Smooth muscle cell (in vitro differentiated cells): ENCODE measurements at regions not wholly inside any gene's neighbourhood (a gene's known extent, or its start where the extent isn't known, plus 50 kb on each side); places are given as distances from the start of the nearest gene placed in this dataset.

ENCODE experiments used
- DNase-seq: peaks from one replicate; lab custom pipeline; 2025; ENCODE audit not compliant: unreplicated experiment; lab: John Stamatoyannopoulos, UW
- H2AFZ ChIP-seq: fragments of 200-600 bp; sonication (generic); 2 replicates; pipeline ENCODE4 v1.6.0; 2016; ENCODE audit warnings: antibody characterized with exemption, low read depth, mild to moderate bottlenecking
- H3F3A ChIP-seq: fragments of 200-600 bp; sonication (generic); 2 replicates; pipeline ENCODE4 v1.6.0; 2017; ENCODE audit warnings: antibody characterized with exemption, low read depth
- H3K27ac ChIP-seq: fragments of 200-600 bp; sonication (generic); 2 replicates; pipeline ENCODE4 v1.5.1; 2016; ENCODE audit warnings: low read depth, mild to moderate bottlenecking
- H3K27me3 ChIP-seq: fragments of 200-600 bp; sonication (generic); 2 replicates; pipeline ENCODE4 v1.6.1; 2016; ENCODE audit warnings: low read depth, mild to moderate bottlenecking
- H3K36me3 ChIP-seq: fragments of 200-600 bp; sonication (generic); 2 replicates; pipeline ENCODE4 v1.5.1; 2016; ENCODE audit warnings: low read depth
- H3K4me1 ChIP-seq: fragments of 200-600 bp; sonication (generic); 2 replicates; pipeline ENCODE4 v1.5.1; 2016; ENCODE audit warnings: low read depth
- H3K4me2 ChIP-seq: fragments of 200-600 bp; sonication (generic); 2 replicates; pipeline ENCODE4 v1.6.0; 2016; ENCODE audit warnings: mild to moderate bottlenecking
- H3K4me3 ChIP-seq: fragments of 200-600 bp; sonication (generic); 2 replicates; pipeline ENCODE4 v1.5.1; 2016; ENCODE audit warnings: mild to moderate bottlenecking
- H3K79me2 ChIP-seq: fragments of 200-600 bp; sonication (generic); 2 replicates; pipeline ENCODE4 v1.6.0; 2016; ENCODE audit warnings: low read depth, mild to moderate bottlenecking
- H3K9ac ChIP-seq: fragments of 200-600 bp; sonication (generic); 2 replicates; pipeline ENCODE4 v1.6.0; 2016; ENCODE audit warnings: low read depth
- H3K9me3 ChIP-seq: fragments of 200-600 bp; sonication (generic); replicated peaks from 2 replicates; pipeline ENCODE4 v1.5.1; 2016; ENCODE audit warnings: low read depth
- H4K20me1 ChIP-seq: fragments of 200-600 bp; sonication (generic); 2 replicates; pipeline ENCODE4 v1.6.0; 2016; ENCODE audit warnings: low read depth
- CTCF ChIP-seq: fragments of 200-600 bp; sonication (generic); IDR thresholded peaks from 2 replicates; pipeline ENCODE4 v1.5.1; 2017; ENCODE audit warnings: borderline replicate concordance, mild to moderate bottlenecking, antibody characterized with exemption; ENCODE audit not compliant: insufficient read depth, poor library complexity, severe bottlenecking
- WGBS: methylation state at CpG from one replicate; pipeline ENCODE4 v1.1.7; 2016; ENCODE audit warnings: low lambda C conversion rate; 5-methylcytosine and 5-hydroxymethylcytosine counted together

DNA sequence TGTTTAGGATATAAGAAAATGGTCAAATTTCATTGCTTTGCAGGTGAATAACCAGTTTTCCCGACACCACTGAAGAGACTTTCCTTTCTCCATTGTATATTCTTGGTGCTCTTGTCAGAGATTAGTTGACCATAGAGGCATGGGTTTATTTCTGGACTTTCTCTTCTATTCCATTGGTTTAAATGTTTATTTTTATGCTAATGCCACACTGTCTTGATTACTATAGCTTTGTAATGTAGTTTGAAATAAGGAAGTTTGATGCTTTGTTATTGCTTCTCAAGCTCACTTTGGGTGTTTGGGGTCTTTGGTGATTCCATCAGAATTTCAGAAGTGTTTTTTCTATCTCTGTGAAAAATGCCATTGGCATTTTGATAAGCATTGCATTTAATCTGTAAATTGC is 190.0 kb upstream of the SPRY2 start:
- DNase-seq: no peak
- H4K20me1 ChIP-seq: no peaks in the 10 kb centered on the region
- H3K9me3 ChIP-seq: no peaks in the 10 kb centered on the region
- H3F3A ChIP-seq: no peaks in the 10 kb centered on the region
- H3K79me2 ChIP-seq: no peaks in the 10 kb centered on the region
- H3K27me3 ChIP-seq: no peaks in the 10 kb centered on the region
- no peak for TF ChIP-seq CTCF
- H3K4me1 ChIP-seq: no peaks in the 10 kb centered on the region
- no peak overlapping the region for H2AFZ ChIP-seq
- H3K4me3 ChIP-seq: no peak overlapping the region
- no peaks in the 10 kb centered on the region for H3K36me3 ChIP-seq
- WGBS: 90% methylated on average over 1 of the region's 1 CpG
- H3K4me2 ChIP-seq: no peak overlapping the region
- H3K9ac ChIP-seq: no peak overlapping the region
- H3K27ac ChIP-seq: no peak overlapping the region

- no peak overlapping the region for H3K9ac ChIP-seq
- no peaks in the 10 kb centered on the region for H3K79me2 ChIP-seq
- DNase-seq: no peak
- H4K20me1 ChIP-seq: no peaks in the 10 kb centered on the region
- no peak overlapping the region for H2AFZ ChIP-seq
- no peaks in the 10 kb centered on the region for H3K9me3 ChIP-seq
- 92% methylated on average over 4 of the region's 4 CpGs for WGBS
- no peaks in the 10 kb centered on the region for H3K4me1 ChIP-seq
- H3K27me3 ChIP-seq: no peaks in the 10 kb centered on the region
- TF ChIP-seq CTCF: no peak
- no peak overlapping the region for H3K4me3 ChIP-seq
- H3K36me3 ChIP-seq: no peaks in the 10 kb centered on the region
- H3K4me2 ChIP-seq: no peak overlapping the region
- no peak overlapping the region for H3K27ac ChIP-seq
- H3F3A ChIP-seq: no peaks in the 10 kb centered on the region
These were observed 189.3 kb upstream of the SPRY2 start for GRCh38 chr13:80530191-80530590.

GRCh38 chr13:80529734-80530133 is 188.8 kb upstream of the SPRY2 start:
- Histone ChIP-seq H3F3A (no peaks in the 10 kb centered on the region), H3K9ac (no peak overlapping the region), H2AFZ (no peak overlapping the region), H4K20me1 (no peaks in the 10 kb centered on the region), H3K9me3 (no peaks in the 10 kb centered on the region), H3K4me1 (no peaks in the 10 kb centered on the region), H3K79me2 (no peaks in the 10 kb centered on the region), H3K4me3 (no peak overlapping the region), H3K27me3 (no peaks in the 10 kb centered on the region), H3K36me3 (no peaks in the 10 kb centered on the region), H3K4me2 (no peak overlapping the region), H3K27ac (no peak overlapping the region)
- DNase-seq: no peak
- TF ChIP-seq CTCF: no peak
- WGBS: 89% methylated on average over 3 of the region's 3 CpGs

- no peak overlapping the region for H3K27ac ChIP-seq
- no peaks in the 10 kb centered on the region for H3K27me3 ChIP-seq
- no peak overlapping the region for H2AFZ ChIP-seq
- H3K9ac ChIP-seq: no peak overlapping the region
- H3K9me3 ChIP-seq: no peaks in the 10 kb centered on the region
- no peak for TF ChIP-seq CTCF
- no peak overlapping the region for H3K4me2 ChIP-seq
- DNase-seq: no peak
- H4K20me1 ChIP-seq: no peaks in the 10 kb centered on the region
- H3K79me2 ChIP-seq: no peaks in the 10 kb centered on the region
- no peak overlapping the region for H3K4me3 ChIP-seq
- 95% methylated on average over 3 of the region's 3 CpGs for WGBS
- H3K36me3 ChIP-seq: no peaks in the 10 kb centered on the region
- H3F3A ChIP-seq: no peaks in the 10 kb centered on the region
- no peaks in the 10 kb centered on the region for H3K4me1 ChIP-seq
These were observed 187.8 kb upstream of the SPRY2 start for GRCh38 chr13:80528733-80529132.
